MM.1S (cell line): ENCODE measurements at regions not wholly inside any gene's neighbourhood (a gene's known extent, or its start where the extent isn't known, plus 50 kb on each side); places are given as distances from the start of the nearest gene placed in this dataset.

ENCODE experiments used
- DNase-seq: peaks from one replicate; pipeline ENCODE4 v3.0.0-alpha.2; 2015
- H2AFZ ChIP-seq: fragments of 300-600 bp; sonication (generic); 2 replicates; pipeline ENCODE4 v1.6.0; 2016; ENCODE audit warnings: antibody characterized with exemption, low read length
- H3F3A ChIP-seq: fragments of 300-600 bp; sonication (generic); 2 replicates; pipeline ENCODE4 v1.6.1; 2016; ENCODE audit warnings: mild to moderate bottlenecking, antibody characterized with exemption, low read length, moderate library complexity, mixed read lengths; ENCODE audit not compliant: insufficient read depth
- H3K27ac ChIP-seq: fragments of 300-600 bp; sonication (generic); 2 replicates; pipeline ENCODE4 v1.5.1; 2016; ENCODE audit warnings: mild to moderate bottlenecking, low read length
- H3K27me3 ChIP-seq: fragments of 300-600 bp; sonication (generic); replicated peaks from 2 replicates; pipeline ENCODE4 v1.6.0; 2016; ENCODE audit warnings: low read length; ENCODE audit not compliant: insufficient read depth
- H3K36me3 ChIP-seq: fragments of 300-600 bp; sonication (generic); replicated peaks from 2 replicates; pipeline ENCODE4 v1.6.1; 2016; ENCODE audit warnings: mild to moderate bottlenecking, low read length, mixed read lengths; ENCODE audit not compliant: insufficient read depth
- H3K4me1 ChIP-seq: fragments of 300-600 bp; sonication (generic); 2 replicates; pipeline ENCODE4 v1.6.1; 2016; ENCODE audit warnings: low read length, mixed read lengths
- H3K4me2 ChIP-seq: fragments of 300-600 bp; sonication (generic); 2 replicates; pipeline ENCODE4 v1.6.0; 2016; ENCODE audit warnings: low read depth, low read length
- H3K4me3 ChIP-seq: fragments of 300-600 bp; sonication (generic); 2 replicates; pipeline ENCODE4 v1.5.1; 2016; ENCODE audit warnings: low read length, mixed read lengths
- H3K79me2 ChIP-seq: fragments of 300-600 bp; sonication (generic); 2 replicates; pipeline ENCODE4 v1.6.1; 2016; ENCODE audit warnings: mixed run types, low read length, mixed read lengths
- H3K9ac ChIP-seq: fragments of 300-600 bp; sonication (generic); 2 replicates; pipeline ENCODE4 v1.6.1; 2016; ENCODE audit warnings: low read length, mixed read lengths
- H3K9me2 ChIP-seq: fragments of 300-600 bp; sonication (generic); replicated peaks from 2 replicates; pipeline ENCODE4 v1.6.1; 2016; ENCODE audit warnings: mild to moderate bottlenecking, low read length, mixed read lengths; ENCODE audit not compliant: insufficient read depth
- H3K9me3 ChIP-seq: fragments of 300-600 bp; sonication (generic); replicated peaks from 2 replicates; pipeline ENCODE4 v1.6.1; 2016; ENCODE audit warnings: mild to moderate bottlenecking, low read length, mixed read lengths; ENCODE audit not compliant: insufficient read depth
- H4K20me1 ChIP-seq: fragments of 300-600 bp; sonication (generic); 2 replicates; pipeline ENCODE4 v1.6.1; 2016; ENCODE audit warnings: mild to moderate bottlenecking, low read length, moderate library complexity, mixed read lengths; ENCODE audit not compliant: insufficient read depth
- EZH2 ChIP-seq: fragments of 300-600 bp; sonication (generic); optimal IDR thresholded peaks from 2 replicates; pipeline ENCODE3; 2017; ENCODE audit warnings: low read depth, mild to moderate bottlenecking, antibody characterized with exemption, low read length, mixed read lengths
- EZH2phosphoT487 ChIP-seq: fragments of 300-600 bp; sonication (generic); IDR thresholded peaks from 2 replicates; pipeline ENCODE4 v1.6.1; 2018; ENCODE audit warnings: antibody characterized with exemption, low read length
- TF ChIP-seq, protein P1 (sequence below): fragments of 300-600 bp; sonication (generic); IDR thresholded peaks from 2 replicates; pipeline ENCODE4 v1.5.1; 2016; ENCODE audit warnings: antibody characterized with exemption, low read length, mixed read lengths

GRCh38 chr12:127119600-127120140 lies 1147.3 kb upstream of the TMEM132C start:
- Histone ChIP-seq H3K27ac (no peak overlapping the region), H4K20me1 (no peaks in the 10 kb centered on the region), H3K4me3 (no peak overlapping the region), H3K4me2 (no peak overlapping the region), H3K27me3 (no peaks in the 10 kb centered on the region), H3F3A (no peaks in the 10 kb centered on the region), H3K9me3 (no peaks in the 10 kb centered on the region), H3K79me2 (no peaks in the 10 kb centered on the region), H3K4me1 (no peaks in the 10 kb centered on the region), H3K36me3 (no peaks in the 10 kb centered on the region), H3K9me2 (no peaks in the 10 kb centered on the region), H3K9ac (no peak overlapping the region), H2AFZ (no peak overlapping the region)
- no peak for DNase-seq
- TF ChIP-seq EZH2 (no peak), EZH2phosphoT487 (no peak)

DNA sequence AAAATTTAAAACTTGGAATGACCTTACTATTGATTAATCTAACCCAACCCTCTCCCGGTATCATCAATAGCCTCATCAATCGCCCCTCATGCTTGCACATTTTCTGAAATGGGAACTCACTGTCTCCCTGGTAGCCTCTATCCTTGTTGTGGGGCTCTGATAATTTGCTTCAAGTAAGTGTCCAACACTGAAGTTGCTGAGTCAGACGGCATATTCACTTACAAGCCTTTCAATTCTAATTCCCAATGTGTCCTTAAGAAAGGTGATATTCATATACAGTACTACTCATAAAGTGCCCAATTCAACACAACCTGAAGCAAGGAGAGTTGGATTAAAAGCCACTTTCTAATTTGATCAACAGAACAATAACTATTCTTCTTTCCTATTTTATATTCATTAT lies 1146.1 kb upstream of the TMEM132C start:
- Histone ChIP-seq H3K9ac (no peak overlapping the region), H3K79me2 (no peaks in the 10 kb centered on the region), H3F3A (no peaks in the 10 kb centered on the region), H3K27ac (no peak overlapping the region), H4K20me1 (no peaks in the 10 kb centered on the region), H3K9me3 (no peaks in the 10 kb centered on the region), H3K4me2 (no peak overlapping the region), H3K4me1 (no peaks in the 10 kb centered on the region), H2AFZ (no peak overlapping the region), H3K27me3 (no peaks in the 10 kb centered on the region), H3K4me3 (no peak overlapping the region), H3K36me3 (no peaks in the 10 kb centered on the region), H3K9me2 (no peaks in the 10 kb centered on the region)
- no peak for TF ChIP-seq EZH2phosphoT487
- TF ChIP-seq, protein P1, sequence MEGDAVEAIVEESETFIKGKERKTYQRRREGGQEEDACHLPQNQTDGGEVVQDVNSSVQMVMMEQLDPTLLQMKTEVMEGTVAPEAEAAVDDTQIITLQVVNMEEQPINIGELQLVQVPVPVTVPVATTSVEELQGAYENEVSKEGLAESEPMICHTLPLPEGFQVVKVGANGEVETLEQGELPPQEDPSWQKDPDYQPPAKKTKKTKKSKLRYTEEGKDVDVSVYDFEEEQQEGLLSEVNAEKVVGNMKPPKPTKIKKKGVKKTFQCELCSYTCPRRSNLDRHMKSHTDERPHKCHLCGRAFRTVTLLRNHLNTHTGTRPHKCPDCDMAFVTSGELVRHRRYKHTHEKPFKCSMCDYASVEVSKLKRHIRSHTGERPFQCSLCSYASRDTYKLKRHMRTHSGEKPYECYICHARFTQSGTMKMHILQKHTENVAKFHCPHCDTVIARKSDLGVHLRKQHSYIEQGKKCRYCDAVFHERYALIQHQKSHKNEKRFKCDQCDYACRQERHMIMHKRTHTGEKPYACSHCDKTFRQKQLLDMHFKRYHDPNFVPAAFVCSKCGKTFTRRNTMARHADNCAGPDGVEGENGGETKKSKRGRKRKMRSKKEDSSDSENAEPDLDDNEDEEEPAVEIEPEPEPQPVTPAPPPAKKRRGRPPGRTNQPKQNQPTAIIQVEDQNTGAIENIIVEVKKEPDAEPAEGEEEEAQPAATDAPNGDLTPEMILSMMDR = no peak
- TF ChIP-seq EZH2 = no peak
- DNase-seq = no peak

DNA sequence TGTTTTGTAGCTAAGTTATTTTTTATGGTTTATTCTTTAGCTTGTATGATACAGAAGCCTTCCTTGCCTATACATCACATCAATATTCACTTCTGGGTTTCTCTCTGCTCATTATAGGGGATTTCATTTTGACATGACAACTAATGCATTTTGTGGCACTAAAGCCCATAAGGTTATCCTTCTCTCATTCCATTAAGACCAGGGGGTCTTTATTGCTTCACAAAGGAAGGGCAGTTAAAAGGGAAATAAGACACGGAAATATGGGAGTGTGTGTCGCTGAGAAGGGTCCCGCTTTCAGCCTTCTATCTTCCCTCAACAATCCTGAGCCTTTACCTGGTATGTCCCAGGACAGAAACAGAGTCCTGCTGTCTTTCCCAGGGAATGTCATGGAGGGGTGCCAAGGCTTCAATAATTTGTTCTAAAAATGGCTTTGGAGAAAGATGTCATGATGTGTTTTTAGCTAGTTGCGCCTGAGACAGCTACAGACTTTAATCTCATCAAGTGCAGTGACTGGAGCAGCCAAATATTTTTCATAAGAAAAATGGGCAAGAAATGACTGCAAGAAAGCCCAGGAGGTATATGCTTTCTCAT lies 1145.4 kb upstream of the TMEM132C start:
- no peak for DNase-seq
- H4K20me1 ChIP-seq = no peaks in the 10 kb centered on the region
- H3K36me3 ChIP-seq = no peaks in the 10 kb centered on the region
- H3K9me3 ChIP-seq = no peaks in the 10 kb centered on the region
- H3K9me2 ChIP-seq = no peaks in the 10 kb centered on the region
- H3K4me1 ChIP-seq = no peaks in the 10 kb centered on the region
- H3K4me2 ChIP-seq = no peak overlapping the region
- TF ChIP-seq, protein P1 = no peak
- H3K79me2 ChIP-seq = no peaks in the 10 kb centered on the region
- no peaks in the 10 kb centered on the region for H3K27me3 ChIP-seq
- H2AFZ ChIP-seq = no peak overlapping the region
- H3K9ac ChIP-seq = no peak overlapping the region
- H3K4me3 ChIP-seq = no peak overlapping the region
- H3F3A ChIP-seq = no peaks in the 10 kb centered on the region
- H3K27ac ChIP-seq = no peak overlapping the region

GRCh38 chr12:127125607-127126259 lies 1141.2 kb upstream of the TMEM132C start:
- H2AFZ ChIP-seq = no peak overlapping the region
- H3K9me3 ChIP-seq = no peaks in the 10 kb centered on the region
- no peak overlapping the region for H3K9ac ChIP-seq
- H3K27ac ChIP-seq = no peak overlapping the region
- H3K9me2 ChIP-seq = no peaks in the 10 kb centered on the region
- H3K27me3 ChIP-seq = no peaks in the 10 kb centered on the region
- no peaks in the 10 kb centered on the region for H4K20me1 ChIP-seq
- no peak for DNase-seq
- no peaks in the 10 kb centered on the region for H3K36me3 ChIP-seq
- H3K4me3 ChIP-seq = no peak overlapping the region
- TF ChIP-seq EZH2 (no peak), EZH2phosphoT487 (no peak)
- TF ChIP-seq, protein P1 = no peak
- H3K4me1 ChIP-seq = no peaks in the 10 kb centered on the region
- H3K79me2 ChIP-seq = no peaks in the 10 kb centered on the region
- H3K4me2 ChIP-seq = no peak overlapping the region
- H3F3A ChIP-seq = no peaks in the 10 kb centered on the region
